Activated CD4-positive, alpha-beta T cell treated with anti-CD3 and anti-CD28 coated beads, Interleukin-10, Interleukin-2, amounts not matched to agents 100 ng/mL and 50 ng/mL, durations not matched to agents 16 hours and 8 hours (primary cell): ENCODE measurements at regions not wholly inside any gene's neighbourhood (a gene's known extent, or its start where the extent isn't known, plus 50 kb on each side); places are given as distances from the start of the nearest gene placed in this dataset.
"Not testable (repeated sequence)": the region's sequence is repeated elsewhere in the genome, so short reads cannot be mapped to it uniquely, and the experiment has no call there.

Experiments used
- DNase-seq: peaks from one replicate; pipeline ENCODE4 v3.0.0-alpha.2; 2020

DNA sequence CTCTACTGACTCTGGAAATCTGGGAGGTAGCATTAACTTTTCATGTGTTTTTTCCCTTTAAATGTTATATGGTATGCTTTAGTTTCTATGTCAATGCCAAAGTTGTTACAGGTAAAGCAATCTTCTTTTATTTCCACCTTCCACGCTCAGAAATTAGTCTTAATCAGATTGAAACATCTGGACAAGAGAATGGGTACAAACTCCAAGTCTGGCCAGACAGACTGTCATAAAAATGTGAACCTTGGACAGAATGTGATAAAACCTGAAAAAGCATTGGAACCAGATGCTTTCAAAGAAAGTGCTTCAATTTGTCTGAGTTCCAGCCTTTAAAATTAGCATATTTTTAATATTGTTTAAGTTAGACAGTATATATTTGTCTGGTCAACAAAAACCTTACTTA lies 110.7 kb upstream of the P2RY1 start:
- DNase-seq = no peak

DNA sequence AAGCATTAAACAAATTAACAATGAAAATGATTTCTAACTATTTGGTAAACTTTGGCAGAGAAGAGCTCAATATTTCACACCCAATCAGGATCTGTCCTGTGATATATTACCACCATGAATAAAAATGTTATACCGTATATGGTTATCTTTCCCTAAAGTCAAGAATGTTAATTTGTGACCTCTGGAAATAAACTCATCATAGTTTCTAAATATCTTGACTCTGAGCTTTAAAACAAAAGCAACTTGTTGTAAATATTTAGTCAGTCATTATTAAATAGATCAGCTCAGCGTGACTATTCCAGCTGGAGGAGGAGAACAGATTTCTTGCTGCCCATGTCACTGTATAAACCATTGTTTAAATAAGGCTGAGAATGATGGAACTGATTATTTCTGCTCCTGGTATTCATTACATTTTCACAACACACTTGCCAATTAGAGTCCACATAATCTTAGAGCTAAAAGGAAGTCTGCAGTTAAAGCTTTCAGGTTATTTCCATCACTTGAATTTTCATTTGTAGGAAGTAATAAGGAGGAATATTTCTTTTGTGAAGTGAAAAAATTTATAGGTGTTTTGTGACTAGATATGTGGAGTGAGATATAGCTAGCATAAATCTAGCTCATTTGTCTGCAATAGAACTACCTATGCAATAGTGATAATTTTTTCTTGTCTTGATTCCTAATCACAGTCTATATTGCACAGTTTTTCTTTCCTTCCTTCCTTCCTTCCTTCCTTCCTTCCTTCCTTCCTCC lies 106.5 kb upstream of the P2RY1 start:
- DNase-seq = no peak

DNA sequence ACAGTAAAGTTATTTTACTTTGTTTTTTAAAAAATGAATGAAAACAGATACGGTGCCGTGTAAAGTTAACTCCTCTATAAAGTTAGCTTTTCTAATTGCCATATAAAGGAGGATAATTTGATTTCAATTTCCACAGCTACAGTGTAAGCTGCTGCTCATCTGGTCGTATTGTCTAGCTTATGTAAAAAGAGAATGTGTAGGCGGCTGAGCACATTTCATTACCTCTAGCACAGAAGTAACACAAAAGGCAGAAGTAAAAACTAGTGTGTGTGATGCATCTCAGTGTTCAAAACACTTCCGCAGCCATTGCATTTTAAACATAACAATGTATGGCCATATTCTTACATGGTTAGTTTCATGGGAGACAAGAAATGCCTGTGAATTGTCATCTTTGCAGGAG lies 105.0 kb upstream of the P2RY1 start:
- no peak for DNase-seq

DNA sequence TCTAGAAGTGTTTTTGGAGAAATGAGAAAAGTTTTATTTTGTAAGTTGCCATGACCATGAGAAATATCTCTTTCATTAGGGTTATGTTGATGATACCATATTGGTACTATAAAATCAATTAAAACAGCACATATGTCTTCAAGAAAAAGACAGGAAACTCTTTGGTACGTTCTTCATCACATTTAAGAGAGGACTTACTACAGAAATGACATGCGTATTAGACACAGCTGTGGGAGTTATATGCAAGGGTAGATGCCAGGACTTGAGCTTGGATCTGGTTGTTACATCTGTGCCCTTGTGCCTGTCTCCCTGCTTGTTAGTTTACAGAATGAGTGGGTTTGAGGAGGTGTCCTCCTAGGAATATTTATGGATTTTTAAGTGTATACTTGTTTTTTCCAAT lies 103.4 kb upstream of the P2RY1 start:
- no peak for DNase-seq

DNA sequence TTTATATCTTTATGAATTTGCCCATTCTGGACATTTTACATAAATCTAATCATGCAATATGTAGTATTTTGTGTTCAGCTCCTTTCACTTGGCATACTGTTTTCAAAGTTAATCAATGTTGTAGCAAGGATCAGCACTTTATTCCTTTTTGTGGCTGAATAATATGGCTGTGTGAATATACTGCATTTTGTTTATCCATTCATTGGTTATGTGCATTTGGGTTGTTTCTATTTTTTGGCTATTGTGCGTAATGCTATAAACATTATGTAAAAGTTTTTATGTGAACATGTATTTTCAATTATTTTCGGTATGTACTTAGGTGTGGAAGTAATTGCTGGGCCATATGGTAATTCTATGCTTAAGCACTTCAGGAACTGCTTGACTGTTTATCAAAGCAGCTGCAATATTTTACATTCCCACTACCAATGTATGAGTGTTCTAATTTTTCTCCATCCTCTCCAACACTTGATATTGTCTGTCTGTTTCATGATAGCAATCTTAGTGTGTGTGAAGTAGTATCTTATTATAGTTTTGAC lies 101.3 kb upstream of the P2RY1 start:
- no peak for DNase-seq

DNA sequence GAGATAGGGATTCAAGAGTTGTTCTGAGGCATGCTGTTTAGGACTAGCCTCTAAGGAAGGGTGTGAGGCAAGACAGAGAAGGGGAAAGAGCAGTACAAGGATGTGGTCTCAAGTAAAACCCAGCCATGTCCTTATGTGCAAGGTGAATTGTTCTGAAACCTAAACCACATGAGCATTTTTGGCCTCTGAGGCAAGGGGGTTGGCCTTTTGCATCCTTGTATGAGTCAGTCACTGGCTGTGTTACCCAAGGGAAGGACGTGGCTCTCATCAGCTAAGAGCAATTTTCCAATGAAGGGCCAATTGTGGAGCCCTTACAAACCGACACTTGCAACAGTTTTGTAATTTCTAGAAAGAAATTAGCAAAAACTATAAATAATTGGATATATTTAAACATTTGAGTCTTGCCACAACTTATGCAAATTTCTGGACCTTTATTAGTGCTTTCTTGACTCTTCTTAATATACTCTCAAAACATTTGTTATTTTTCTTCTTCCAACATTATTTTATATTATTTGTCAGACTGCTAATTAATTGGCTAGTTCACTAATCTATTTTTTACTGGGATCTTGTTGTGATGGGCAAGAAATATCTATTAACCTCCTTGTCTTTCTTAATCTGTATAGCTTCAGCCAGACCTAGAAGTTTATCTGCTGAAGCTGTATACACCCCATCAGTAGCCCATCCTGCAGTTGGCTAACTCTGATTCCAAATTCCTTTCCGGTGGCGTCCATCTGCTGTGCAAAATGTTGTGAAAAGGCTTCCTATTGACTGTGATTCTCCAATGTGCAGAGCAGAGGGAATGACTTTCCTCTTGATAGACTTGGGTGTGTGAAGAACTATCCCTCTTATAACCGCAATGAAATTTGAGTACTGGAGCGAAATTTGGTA lies 97.7 kb upstream of the P2RY1 start:
- DNase-seq = peak; percentile 67

DNA sequence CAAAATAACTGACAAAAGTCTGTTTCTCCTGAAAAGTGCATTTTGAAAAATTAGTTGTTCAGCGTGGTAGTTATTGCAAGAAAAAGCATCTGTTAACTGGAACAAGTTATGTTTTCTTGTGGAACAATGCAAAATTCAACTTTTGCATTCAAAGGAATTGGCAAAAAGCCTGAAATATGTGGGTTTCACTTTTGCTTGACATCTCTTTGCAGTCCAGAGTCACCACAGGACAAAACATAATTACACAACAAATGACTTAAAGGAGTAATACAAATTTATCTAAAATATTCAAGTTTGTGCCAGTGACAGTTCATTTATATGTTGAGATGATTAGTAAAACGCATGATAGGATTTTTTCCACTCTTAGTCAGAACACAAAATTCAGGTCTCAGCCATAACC lies 96.3 kb upstream of the P2RY1 start:
- DNase-seq = no peak

DNA sequence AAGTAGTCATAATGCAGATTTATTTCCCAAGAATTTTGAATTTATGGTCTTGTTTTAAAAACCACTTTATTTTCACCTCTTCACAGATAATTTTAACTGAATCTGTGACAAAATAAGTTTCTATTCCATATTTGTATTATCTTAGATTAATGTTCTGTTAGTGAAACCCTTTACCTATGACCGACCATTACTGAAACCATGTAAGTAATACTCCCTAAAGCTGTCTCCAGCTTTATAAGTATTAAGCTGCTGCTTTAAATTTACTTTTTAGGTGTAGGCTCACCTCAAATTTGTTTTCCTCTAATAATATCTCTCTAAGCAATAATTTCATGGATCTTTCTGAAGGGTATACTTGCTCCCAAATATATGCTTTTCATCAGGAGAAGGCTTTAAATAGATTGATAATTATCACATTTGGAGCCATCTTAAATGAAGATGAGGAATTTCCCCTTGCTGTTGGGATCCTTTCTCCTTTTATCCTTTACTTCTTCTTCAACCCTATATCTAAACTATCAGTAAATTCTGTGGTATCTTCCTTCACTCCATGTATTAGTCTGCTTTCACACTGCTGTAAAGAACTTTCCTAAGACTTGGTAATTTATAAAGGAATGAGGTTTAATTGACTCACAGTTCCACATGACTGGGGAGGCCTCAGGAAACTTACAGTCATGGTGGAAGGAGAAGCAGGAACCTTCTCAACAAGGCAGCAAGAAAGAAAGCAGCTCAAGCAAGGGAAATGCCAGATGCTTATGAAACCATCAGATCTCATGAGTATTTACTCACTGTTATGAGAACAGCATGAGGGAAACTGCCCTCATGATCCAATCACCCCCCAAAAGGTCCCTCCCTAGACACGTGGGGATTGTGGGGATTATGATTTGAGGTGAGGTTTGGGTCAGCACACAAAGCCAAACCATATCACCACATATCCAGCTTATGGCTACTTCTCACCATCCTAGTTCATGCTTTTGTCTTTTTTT lies 92.3 kb upstream of the P2RY1 start:
- no peak for DNase-seq

DNA sequence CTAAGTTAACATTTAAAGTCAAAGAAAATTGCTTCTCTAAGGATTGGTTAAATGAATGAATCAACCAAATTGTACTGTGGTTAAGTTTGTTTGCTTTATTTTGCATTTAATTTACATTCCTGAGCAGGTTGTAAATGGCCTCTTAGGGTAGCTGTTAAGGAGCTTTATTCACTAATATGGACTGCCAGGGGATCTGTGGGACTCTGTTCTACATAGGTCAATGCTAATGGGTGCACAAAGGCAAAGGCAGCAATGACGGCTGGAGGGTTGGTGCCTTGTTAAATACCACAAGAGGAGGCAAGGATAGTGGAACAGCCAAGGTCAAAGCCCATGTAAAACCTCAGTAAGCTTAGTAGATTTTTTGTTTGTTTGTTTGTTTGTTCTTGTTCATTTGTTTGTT lies 89.3 kb upstream of the P2RY1 start:
- no peak for DNase-seq

DNA sequence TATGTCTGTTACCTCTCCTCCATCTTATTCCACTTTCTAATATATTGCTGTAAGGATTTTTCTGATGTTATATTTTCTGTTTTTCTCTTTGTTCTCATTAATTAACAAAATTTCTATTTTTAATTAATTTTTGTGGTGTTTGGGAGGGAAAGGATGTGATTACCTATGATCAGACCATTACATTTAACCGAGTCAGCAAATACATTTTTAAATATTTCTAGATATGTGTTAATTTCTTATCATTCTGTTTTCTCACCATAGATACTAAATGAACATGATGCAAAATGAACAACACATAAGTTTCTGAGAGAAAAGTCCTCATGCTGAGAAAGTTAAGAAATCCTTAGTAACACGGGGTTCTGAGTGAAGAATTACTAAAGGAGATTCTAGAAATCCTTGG lies 80.6 kb upstream of the P2RY1 start:
- no peak for DNase-seq

DNA sequence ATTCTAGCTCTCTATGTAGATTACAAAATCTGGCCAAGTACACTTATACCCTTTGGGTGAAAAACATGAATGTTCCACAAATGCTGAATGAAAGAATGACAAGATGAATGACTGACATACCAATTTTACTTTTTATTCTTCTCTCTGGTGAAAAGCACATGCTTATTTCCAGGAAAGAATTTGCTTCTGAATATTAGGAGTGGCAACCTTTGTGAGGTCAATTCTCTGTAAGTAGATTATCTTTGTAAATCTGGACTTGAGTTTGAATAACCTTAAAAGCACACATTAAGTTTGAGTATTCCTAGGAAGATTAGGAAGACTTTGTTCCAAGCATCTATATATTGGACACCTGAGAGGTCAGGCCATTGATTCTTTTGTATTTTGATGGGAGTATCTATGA lies 78.1 kb upstream of the P2RY1 start:
- no peak for DNase-seq

DNA sequence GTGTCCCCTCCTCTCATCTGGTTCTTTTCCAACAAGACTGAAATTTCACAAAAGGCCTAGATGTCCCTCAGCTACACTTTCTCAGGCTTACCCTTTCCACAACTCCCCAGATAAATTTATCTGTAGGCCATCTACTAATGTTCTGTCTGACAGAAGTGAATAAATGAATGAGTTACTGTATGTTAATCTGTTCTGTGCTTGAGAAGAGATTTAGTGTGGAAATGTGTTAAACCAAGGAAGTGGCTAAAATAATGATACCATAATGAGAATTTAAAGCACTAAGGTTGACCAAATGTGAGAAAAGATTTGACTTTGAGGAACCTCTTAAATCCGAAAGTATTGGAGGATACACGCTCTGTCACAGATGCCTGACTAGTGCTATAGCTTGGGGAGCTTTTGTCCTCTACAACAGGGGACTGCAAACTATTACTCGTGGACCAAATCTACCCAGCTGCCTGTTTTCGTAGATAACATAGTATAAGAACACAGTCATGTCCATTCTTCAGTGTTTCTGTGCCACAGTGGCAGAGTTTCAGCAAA lies 74.8 kb upstream of the P2RY1 start:
- DNase-seq = no peak

DNA sequence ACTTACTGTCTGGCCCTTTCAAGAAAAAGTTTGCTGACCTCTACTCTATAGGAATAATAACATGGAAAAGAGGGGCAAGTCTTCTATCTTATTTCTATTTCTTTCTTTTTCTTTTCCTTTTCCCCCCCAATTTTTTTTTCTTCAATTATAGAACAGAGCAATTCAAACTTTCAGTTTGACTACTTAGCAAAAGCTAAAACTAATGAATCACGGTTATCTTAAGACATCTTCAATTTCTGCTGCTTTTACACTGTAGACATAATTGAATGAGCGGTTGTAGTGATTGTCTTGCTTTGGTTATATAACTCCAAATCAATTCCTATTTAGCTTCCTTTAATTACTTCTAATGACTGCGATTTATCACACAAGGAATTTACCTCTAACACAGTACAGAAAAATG lies 74.3 kb upstream of the P2RY1 start:
- no peak for DNase-seq

DNA sequence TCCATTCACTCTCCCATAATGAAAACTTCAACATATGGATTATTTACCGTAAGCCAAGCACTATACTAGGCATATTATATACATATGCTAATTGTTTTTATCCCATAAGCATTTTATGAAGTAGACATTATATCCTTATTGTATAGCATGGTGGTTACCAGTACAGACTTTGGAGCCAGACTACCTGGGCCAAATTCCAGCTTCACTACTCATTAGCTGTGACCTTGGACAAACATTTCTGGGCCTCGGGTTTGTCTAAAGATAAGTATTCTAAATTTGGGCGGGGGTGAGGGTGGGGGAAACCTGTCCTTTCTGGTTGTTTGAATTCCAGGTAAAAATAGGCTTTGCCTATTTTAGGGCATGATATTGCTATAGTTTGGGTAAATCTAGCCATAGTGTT lies 66.5 kb upstream of the P2RY1 start:
- no peak for DNase-seq

DNA sequence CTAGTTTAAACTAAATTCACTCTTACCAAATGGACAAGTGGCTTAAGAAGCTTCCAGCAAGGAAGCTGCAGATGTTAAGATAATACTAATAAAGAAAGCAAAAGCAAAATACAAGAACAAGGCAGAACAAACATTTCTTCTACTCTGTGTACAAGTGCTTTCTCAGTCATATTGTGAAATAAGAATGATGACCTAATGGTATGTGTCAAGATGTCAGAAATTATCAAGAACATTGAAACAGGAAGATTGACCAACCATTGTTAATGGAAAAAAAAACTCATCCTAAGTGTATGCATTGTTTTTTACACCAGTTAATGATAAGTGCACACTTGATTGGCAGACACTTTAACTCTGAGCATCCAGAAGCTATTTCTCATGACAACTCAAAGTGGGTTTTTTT lies 65.4 kb upstream of the P2RY1 start:
- no peak for DNase-seq

DNA sequence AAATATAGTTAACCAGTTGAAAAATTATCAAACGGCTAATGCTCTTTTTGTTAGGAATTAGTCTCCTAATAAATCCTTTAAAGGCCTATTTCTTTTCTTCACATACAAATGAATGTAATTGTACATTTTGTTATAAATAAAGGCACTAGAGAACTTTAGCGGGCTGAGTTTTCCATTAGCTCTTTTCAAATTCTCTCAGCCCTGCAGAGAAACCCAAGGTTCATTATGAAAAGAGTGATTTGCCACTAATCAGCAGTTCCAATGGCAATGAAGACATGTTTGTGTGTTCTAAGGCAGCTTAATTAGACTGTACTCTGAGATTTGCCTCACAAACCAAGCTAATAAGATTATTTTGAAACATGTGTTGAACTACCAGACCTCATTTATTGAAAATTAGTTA lies 64.6 kb upstream of the P2RY1 start:
- DNase-seq = no peak

DNA sequence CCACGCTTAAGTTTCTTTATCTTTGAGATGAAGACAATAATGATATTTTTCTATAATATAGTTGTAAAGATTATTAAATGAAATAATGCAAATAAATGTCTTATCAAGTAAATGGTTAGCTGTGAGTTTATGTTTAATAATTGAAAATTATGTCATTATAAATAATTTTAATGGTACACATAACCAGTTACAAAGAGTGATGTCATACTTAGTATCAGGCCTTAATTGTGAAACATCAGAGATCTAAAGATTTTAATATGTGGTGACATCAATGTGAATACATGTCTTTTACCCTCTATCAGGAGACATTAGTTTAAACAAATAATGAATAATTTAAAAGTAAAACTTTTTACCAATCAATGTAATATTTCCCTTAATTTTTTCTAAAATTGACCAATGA lies 63.8 kb upstream of the P2RY1 start:
- no peak for DNase-seq

DNA sequence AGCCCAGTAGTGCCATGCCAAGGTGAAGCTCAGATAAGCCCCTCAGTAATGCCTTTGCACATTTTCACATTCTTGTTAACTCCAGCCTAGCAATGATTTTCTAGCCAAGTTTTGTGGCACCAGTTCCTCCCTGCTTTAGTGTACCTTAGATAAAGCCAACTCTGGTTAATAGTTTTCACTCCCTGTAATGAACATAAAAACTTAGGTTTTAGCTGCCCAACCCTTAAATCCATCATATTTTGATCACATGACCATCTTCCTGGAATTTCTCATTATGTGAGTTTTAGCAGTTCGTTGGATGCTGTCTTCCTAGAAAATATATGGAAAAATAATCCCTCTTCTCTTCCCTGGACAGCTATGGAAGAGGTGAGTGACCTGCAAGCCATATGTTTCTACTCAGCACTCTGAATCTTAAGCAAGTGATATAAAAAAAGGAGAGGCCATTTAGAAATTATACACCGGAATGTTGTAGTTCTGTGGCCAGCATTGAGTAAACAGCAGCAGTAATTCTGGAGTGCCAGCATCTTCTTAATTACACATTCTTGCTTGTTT lies 62.2 kb upstream of the P2RY1 start:
- DNase-seq = no peak

DNA sequence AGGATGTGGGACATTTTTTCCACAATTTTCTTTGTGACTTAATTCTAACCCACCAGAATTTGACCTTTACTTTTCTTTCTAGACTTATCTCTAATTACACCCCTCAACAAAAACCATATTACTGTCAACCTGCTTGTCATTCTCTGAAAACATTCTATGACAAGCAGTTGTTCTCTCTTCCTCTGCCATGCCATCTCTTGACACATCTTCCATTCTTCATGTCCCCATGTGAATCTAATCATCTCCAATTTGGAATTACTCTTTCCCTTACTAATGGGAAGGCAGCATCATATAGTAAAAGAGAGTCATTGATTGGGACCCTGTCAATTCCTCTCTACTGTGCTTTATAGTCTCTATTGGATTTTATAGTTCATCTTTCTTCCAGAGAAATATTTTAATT lies 61.3 kb upstream of the P2RY1 start:
- DNase-seq = no peak

DNA sequence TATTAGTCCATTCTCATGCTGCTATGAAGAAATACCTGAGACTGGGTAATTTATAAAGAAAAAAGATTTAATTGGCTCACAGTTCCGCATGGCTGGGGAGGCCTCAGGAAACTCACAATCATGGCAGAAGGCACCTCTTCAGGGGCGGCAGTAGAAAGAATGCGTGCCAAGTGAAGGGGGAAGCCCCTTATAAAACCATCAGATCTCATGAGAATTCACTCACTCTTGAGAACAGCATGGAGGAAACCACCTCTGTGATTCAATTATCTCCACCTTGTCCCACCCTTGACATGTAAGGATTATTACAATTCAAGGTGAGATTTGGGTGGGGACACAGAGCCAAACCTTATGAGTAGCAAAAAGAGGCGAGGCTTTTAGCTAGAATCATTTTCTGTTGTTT lies 60.7 kb upstream of the P2RY1 start:
- not testable (repeated sequence) for DNase-seq

DNA sequence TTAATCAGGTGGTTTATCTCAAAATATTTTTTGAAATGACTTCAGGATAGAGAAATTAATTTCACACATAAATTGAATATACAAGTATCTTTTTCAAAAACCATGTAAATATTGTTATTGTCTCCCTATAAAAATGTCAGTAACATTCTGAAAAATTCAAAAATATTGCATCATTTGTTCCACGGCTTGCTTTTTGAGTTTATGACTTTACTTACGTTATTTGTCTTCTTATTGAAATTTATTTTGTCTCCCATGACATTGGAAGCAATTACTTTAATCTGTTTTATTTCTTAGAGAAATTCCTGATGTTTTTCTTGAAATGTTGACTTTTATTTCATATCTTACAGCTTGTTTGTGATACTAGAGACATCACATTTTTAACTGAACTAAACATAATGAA lies 56.9 kb upstream of the P2RY1 start:
- DNase-seq = no peak

DNA sequence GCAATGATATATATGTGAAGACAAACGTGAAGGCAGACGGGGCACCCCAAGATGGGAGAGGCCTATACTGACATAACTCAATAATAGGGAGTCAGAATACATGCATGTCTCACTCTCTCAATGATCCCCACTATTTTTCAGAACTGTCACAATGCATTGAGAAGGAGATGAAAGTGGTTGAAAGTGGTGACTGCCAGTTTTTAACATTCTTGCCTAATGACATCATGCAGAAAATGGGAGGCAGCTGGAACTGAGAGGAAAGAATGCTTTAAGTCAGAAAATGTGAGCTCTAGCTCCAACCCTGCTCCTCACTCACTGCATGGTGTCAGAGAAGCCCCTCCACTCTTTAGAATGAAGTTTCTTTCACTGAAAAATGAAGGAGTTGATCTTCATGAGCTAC lies 55.3 kb upstream of the P2RY1 start:
- DNase-seq = no peak
